Esophagus squamous epithelium (tissue), 5 donors: ENCODE measurements at regions not wholly inside any gene's neighbourhood (a gene's known extent, or its start where the extent isn't known, plus 50 kb on each side); places are given as distances from the start of the nearest gene placed in this dataset.

ENCODE experiments used
- DNase-seq: peaks from one replicate; lab custom pipeline; 2025; lab: John Stamatoyannopoulos, UW
- H3K27ac ChIP-seq, 4 donors: fragments of 200-600 bp; sonication (generic); one replicate each; pipeline ENCODE4 v1.5.1; 2016 to 2019; ENCODE audit warnings: mild to moderate bottlenecking in 1 of 4
- H3K27me3 ChIP-seq, 4 donors: fragments of 200-600 bp; sonication (generic); 1 replicate in 3 of 4; 2 replicates in 1 of 4; pipeline versions ENCODE4 v1.5.1 to v1.6.0; 2017 to 2021; ENCODE audit warnings: antibody characterized with exemption in 1 of 4
- H3K36me3 ChIP-seq, 3 donors: fragments of 200-600 bp; sonication (generic); one replicate each; pipeline ENCODE4 v1.5.1; 2016 to 2019
- H3K4me1 ChIP-seq, 3 donors: fragments of 200-600 bp; sonication (generic); one replicate each; pipeline ENCODE4 v1.5.1; 2017 to 2019
- H3K4me3 ChIP-seq, 4 donors: fragments of 200-600 bp; sonication (generic); 1 replicate in 3 of 4; 2 replicates in 1 of 4; pipeline ENCODE4 v1.5.1; 2016 to 2019; ENCODE audit warnings: mild to moderate bottlenecking in 2 of 4, moderate library complexity in 1 of 4
- H3K9me3 ChIP-seq, 3 donors: fragments of 200-600 bp; sonication (generic); one replicate each; pipeline ENCODE4 v1.5.1; 2016 to 2019
- POLR2A ChIP-seq, 4 donors: fragments of 450-650 bp; IDR thresholded peaks; one replicate each; pipeline ENCODE4 v1.6.1; 2017; ENCODE audit warnings: antibody characterized with exemption in 4 of 4, mild to moderate bottlenecking in 4 of 4, moderate library complexity in 3 of 4
- WGBS, 2 donors: methylation state at CpG; one replicate each; pipeline ENCODE4 v1.1.5; 2018; 5-methylcytosine and 5-hydroxymethylcytosine counted together
- intact Hi-C: fragments of 100-400 bp; cut with DNase I; formaldehyde crosslinking; loops from one replicate; pipeline ENCODE4 v1.15.0; 2022
- TF ChIP-seq, protein P1 (sequence below), 6 experiments: fragments of 450-650 bp in 4 of 6; fragments of 200-600 bp in 2 of 6; sonication (generic) in 2 of 6; IDR thresholded peaks; one replicate each; pipeline ENCODE4 v1.5.1; 2016 to 2019; ENCODE audit warnings: antibody characterized with exemption in 6 of 6, mild to moderate bottlenecking in 4 of 6, moderate library complexity in 4 of 6
- donor health status: DM: yes; HTN: yes; CAD: no.

DNA sequence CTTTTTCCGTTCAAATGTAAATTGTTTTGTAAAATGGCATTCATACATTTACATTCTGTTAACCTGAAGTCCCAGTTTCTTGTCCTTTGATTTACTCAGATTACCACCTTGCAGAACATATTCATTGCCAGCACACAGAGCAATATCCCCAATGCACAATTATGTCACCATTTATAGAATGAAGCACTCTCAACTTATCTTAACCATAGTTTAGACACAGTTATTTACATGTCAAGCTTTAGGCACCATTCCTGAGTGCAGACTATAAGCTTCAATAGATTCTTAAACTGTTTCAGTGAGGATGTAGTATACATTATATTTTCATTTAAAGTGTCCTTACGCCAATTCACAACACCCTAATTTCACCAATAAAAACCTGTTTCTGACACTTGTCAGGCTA is 1977.9 kb downstream of the SUCLG1 start:
- H3K27me3 ChIP-seq: no peaks in the 10 kb centered on the region
- H3K36me3 ChIP-seq: no peaks in the 10 kb centered on the region
- no peaks in the 10 kb centered on the region for H3K4me1 ChIP-seq
- no peak for TF ChIP-seq POLR2A (IDR thresholded peaks at IDR 0.05)
- TF ChIP-seq, protein P1, sequence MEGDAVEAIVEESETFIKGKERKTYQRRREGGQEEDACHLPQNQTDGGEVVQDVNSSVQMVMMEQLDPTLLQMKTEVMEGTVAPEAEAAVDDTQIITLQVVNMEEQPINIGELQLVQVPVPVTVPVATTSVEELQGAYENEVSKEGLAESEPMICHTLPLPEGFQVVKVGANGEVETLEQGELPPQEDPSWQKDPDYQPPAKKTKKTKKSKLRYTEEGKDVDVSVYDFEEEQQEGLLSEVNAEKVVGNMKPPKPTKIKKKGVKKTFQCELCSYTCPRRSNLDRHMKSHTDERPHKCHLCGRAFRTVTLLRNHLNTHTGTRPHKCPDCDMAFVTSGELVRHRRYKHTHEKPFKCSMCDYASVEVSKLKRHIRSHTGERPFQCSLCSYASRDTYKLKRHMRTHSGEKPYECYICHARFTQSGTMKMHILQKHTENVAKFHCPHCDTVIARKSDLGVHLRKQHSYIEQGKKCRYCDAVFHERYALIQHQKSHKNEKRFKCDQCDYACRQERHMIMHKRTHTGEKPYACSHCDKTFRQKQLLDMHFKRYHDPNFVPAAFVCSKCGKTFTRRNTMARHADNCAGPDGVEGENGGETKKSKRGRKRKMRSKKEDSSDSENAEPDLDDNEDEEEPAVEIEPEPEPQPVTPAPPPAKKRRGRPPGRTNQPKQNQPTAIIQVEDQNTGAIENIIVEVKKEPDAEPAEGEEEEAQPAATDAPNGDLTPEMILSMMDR (IDR thresholded peaks at IDR 0.05): no peak
- WGBS, 2 donors: 76 to 83% methylated on average over 2 of the region's 2 CpGs
- H3K4me3 ChIP-seq: no peak overlapping the region
- H3K27ac ChIP-seq: no peak overlapping the region
- no peak for DNase-seq
- intact Hi-C loops: no loop called here
- no peaks in the 10 kb centered on the region for H3K9me3 ChIP-seq

GRCh38 chr2:82478641-82479040 is 1980.4 kb downstream of the SUCLG1 start:
- no peaks in the 10 kb centered on the region for H3K9me3 ChIP-seq
- WGBS, 2 donors: 66 to 69% methylated on average over 2 of the region's 2 CpGs
- no peak for DNase-seq
- intact Hi-C loops: no loop called here
- no peaks in the 10 kb centered on the region for H3K4me1 ChIP-seq
- no peak overlapping the region for H3K4me3 ChIP-seq
- TF ChIP-seq POLR2A (IDR thresholded peaks at IDR 0.05): no peak
- TF ChIP-seq, protein P1 (IDR thresholded peaks at IDR 0.05): no peak
- no peak overlapping the region for H3K27ac ChIP-seq
- H3K36me3 ChIP-seq: no peaks in the 10 kb centered on the region
- H3K27me3 ChIP-seq: no peaks in the 10 kb centered on the region

DNA sequence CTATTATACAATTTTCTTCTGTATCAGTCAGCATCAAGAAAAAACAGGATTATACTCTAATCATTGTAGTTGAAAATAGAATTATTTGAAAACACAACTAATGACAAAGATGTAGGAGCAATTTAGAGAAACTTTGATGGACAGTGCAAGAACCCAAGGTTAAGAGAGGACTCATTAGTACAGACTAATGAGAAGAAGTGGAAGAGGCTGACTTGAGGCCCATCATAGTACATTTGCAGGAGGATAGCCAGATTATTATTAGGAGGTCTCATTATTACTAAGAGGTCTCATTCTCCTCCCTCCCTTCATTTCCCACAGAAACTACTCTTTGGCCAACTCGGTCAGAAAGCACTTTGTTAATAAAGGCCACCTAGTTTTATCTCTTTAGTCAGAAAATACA is 1983.0 kb downstream of the SUCLG1 start:
- H3K27me3 ChIP-seq: no peaks in the 10 kb centered on the region
- H3K4me1 ChIP-seq: no peaks in the 10 kb centered on the region
- no peak for DNase-seq
- no peak overlapping the region for H3K4me3 ChIP-seq
- TF ChIP-seq POLR2A (IDR thresholded peaks at IDR 0.05): no peak
- TF ChIP-seq, protein P1 (IDR thresholded peaks at IDR 0.05): no peak
- intact Hi-C loops: no loop called here
- no peaks in the 10 kb centered on the region for H3K9me3 ChIP-seq
- no peak overlapping the region for H3K27ac ChIP-seq
- no peaks in the 10 kb centered on the region for H3K36me3 ChIP-seq
- WGBS, 2 donors: 53 to 80% methylated on average over 1 of the region's 1 CpG

DNA sequence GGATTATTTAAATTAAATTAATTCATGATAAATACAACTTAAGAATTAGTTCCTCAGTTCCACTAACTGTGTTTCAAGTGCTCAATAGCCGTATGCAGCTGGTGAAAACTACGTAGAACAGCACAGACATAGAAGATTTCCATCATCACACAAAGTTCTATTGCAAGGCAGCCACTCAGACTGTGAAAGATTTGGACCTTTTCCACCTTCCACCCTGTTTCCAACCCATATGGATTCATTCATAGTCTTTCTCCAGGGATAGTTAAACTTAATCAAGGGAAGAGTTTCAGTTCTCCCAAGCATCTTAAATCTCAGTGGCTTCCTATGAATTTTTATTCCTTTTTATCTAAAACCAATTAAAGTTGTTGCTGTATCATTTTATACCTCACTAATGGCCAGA is 2030.8 kb downstream of the SUCLG1 start:
- H3K27ac ChIP-seq: no peak overlapping the region
- no peaks in the 10 kb centered on the region for H3K9me3 ChIP-seq
- H3K27me3 ChIP-seq: no peaks in the 10 kb centered on the region
- H3K4me3 ChIP-seq: no peak overlapping the region
- no peak for DNase-seq
- intact Hi-C loops: no loop called here
- 71 to 76% methylated on average over 2 of the region's 2 CpGs for WGBS, 2 donors
- H3K36me3 ChIP-seq: no peaks in the 10 kb centered on the region
- H3K4me1 ChIP-seq: no peaks in the 10 kb centered on the region
- TF ChIP-seq, protein P1 (IDR thresholded peaks at IDR 0.05): no peak
- no peak for TF ChIP-seq POLR2A (IDR thresholded peaks at IDR 0.05)

DNA sequence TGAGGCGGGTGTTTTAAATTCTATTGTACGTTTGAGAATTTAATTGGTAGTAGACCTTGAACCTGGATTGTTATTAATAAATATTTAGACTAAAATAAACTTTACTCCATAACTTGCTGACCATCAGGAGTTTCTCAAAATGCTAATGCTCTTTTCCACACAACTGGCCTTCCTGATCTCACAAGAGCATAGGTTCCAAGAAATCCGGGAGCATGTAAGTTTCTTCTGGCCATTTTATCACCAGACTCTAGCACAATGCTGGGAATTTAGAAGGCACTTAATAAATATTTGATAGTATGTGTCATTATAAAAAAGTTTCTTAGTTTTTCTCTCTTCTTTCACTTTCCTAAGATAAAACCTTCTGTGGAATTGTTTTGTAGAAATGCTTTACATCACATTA is 2047.1 kb downstream of the SUCLG1 start:
- no peaks in the 10 kb centered on the region for H3K27me3 ChIP-seq
- no peaks in the 10 kb centered on the region for H3K36me3 ChIP-seq
- 67 to 75% methylated on average over 3 of the region's 3 CpGs for WGBS, 2 donors
- H3K4me1 ChIP-seq: no peaks in the 10 kb centered on the region
- no peaks in the 10 kb centered on the region for H3K9me3 ChIP-seq
- no peak for DNase-seq
- no peak overlapping the region for H3K27ac ChIP-seq
- no peak overlapping the region for H3K4me3 ChIP-seq
- intact Hi-C loops: no loop called here
- TF ChIP-seq, protein P1 (IDR thresholded peaks at IDR 0.05): no peak
- TF ChIP-seq POLR2A (IDR thresholded peaks at IDR 0.05): no peak
